RWPE2 (cell line): ENCODE measurements at regions not wholly inside any gene's neighbourhood (a gene's known extent, or its start where the extent isn't known, plus 50 kb on each side); places are given as distances from the start of the nearest gene placed in this dataset.

Source experiments
- ATAC-seq: fragments of 200-7000 bp; cut with Tn5 transposase; 3 replicates; pipeline ENCODE4 v1.9.1; 2021; ENCODE audit warnings: low read depth
- DNase-seq: peaks from one replicate; pipeline ENCODE4 v3.0.0-alpha.2; 2020; ENCODE audit warnings: low spot score
- H3K27ac ChIP-seq: fragments of 450-650 bp; 2 replicates; pipeline ENCODE4 v1.5.1; 2017; ENCODE audit warnings: mild to moderate bottlenecking; ENCODE audit not compliant: poor library complexity, severe bottlenecking
- H3K27me3 ChIP-seq: fragments of 250-450 bp; sonication (Bioruptor Pico); 2 replicates; pipeline ENCODE4 v1.5.1; 2021; ENCODE audit warnings: mild to moderate bottlenecking, moderate library complexity; ENCODE audit not compliant: insufficient read depth, poor library complexity, severe bottlenecking
- H3K36me3 ChIP-seq: fragments of 250-450 bp; sonication (Bioruptor Pico); 2 replicates; pipeline ENCODE4 v1.5.1; 2020; ENCODE audit warnings: low read depth, mild to moderate bottlenecking, moderate library complexity
- H3K4me1 ChIP-seq: fragments of 250-450 bp; sonication (Bioruptor Pico); 2 replicates; pipeline ENCODE4 v1.5.1; 2021; ENCODE audit warnings: mild to moderate bottlenecking, moderate library complexity; ENCODE audit not compliant: insufficient read depth, poor library complexity, severe bottlenecking
- H3K4me3 ChIP-seq: fragments of 250-450 bp; sonication (Bioruptor Pico); 2 replicates; pipeline ENCODE4 v1.5.1; 2021; ENCODE audit warnings: mild to moderate bottlenecking, moderate library complexity; ENCODE audit not compliant: severe bottlenecking
- H3K9me3 ChIP-seq: fragments of 250-450 bp; sonication (Bioruptor Pico); 2 replicates; pipeline ENCODE4 v1.5.1; 2021; ENCODE audit warnings: mild to moderate bottlenecking, moderate library complexity; ENCODE audit not compliant: severe bottlenecking
- TF ChIP-seq, protein P1 (sequence below): fragments of 450-650 bp; IDR thresholded peaks from one replicate; pipeline ENCODE4 v1.5.1; 2017; ENCODE audit warnings: mild to moderate bottlenecking, moderate library complexity; ENCODE audit not compliant: poor library complexity, severe bottlenecking

- Histone ChIP-seq H3K27ac (no peak overlapping the region), H3K4me1 (no peaks in the 10 kb centered on the region), H3K27me3 (no peaks in the 10 kb centered on the region), H3K9me3 (no peaks in the 10 kb centered on the region), H3K36me3 (no peaks in the 10 kb centered on the region), H3K4me3 (no peak overlapping the region)
- no peak for DNase-seq
- no peak for ATAC-seq
- TF ChIP-seq, protein P1, sequence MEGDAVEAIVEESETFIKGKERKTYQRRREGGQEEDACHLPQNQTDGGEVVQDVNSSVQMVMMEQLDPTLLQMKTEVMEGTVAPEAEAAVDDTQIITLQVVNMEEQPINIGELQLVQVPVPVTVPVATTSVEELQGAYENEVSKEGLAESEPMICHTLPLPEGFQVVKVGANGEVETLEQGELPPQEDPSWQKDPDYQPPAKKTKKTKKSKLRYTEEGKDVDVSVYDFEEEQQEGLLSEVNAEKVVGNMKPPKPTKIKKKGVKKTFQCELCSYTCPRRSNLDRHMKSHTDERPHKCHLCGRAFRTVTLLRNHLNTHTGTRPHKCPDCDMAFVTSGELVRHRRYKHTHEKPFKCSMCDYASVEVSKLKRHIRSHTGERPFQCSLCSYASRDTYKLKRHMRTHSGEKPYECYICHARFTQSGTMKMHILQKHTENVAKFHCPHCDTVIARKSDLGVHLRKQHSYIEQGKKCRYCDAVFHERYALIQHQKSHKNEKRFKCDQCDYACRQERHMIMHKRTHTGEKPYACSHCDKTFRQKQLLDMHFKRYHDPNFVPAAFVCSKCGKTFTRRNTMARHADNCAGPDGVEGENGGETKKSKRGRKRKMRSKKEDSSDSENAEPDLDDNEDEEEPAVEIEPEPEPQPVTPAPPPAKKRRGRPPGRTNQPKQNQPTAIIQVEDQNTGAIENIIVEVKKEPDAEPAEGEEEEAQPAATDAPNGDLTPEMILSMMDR = no peak
Observed at GRCh38 chr11:131275580-131275979, 94.8 kb upstream of the NTM start.

GRCh38 chr11:131278472-131278871 lies 91.9 kb upstream of the NTM start:
- Histone ChIP-seq H3K4me3 (no peak overlapping the region), H3K4me1 (no peaks in the 10 kb centered on the region), H3K27ac (no peak overlapping the region), H3K27me3 (no peaks in the 10 kb centered on the region), H3K36me3 (no peaks in the 10 kb centered on the region), H3K9me3 (no peaks in the 10 kb centered on the region)
- TF ChIP-seq, protein P1 = no peak
- DNase-seq (no peak), ATAC-seq (no peak)

GRCh38 chr11:131279654-131280384 lies 90.6 kb upstream of the NTM start:
- Histone ChIP-seq H3K27me3 (no peaks in the 10 kb centered on the region), H3K4me3 (no peak overlapping the region), H3K4me1 (no peaks in the 10 kb centered on the region), H3K36me3 (no peaks in the 10 kb centered on the region), H3K9me3 (no peaks in the 10 kb centered on the region), H3K27ac (no peak overlapping the region)
- TF ChIP-seq, protein P1 = no peak
- DNase-seq (no peak), ATAC-seq (no peak)

DNA sequence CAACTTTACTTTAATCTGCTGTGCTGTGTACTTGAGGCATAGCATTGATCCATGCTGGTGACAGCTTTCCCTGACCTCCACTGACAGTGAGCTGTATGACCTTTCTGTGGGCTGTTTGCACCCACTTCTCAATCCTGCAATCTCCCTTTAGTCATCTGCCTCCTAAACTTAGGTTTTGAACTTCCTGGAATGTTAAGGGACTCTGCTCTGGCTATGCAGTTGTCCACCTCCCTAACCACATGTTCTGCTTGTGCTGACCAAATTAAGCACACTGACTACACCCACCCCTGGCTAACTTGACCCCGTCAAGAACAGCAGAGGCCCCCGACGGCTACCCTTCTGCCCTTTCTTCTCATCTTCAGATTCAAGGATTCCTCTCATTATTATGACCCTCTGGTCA lies 89.1 kb upstream of the NTM start:
- no peak overlapping the region for H3K4me3 ChIP-seq
- DNase-seq (no peak), ATAC-seq (no peak)
- no peaks in the 10 kb centered on the region for H3K36me3 ChIP-seq
- TF ChIP-seq, protein P1 = no peak
- H3K27me3 ChIP-seq = no peaks in the 10 kb centered on the region
- no peak overlapping the region for H3K27ac ChIP-seq
- no peaks in the 10 kb centered on the region for H3K4me1 ChIP-seq
- H3K9me3 ChIP-seq = no peaks in the 10 kb centered on the region

DNA sequence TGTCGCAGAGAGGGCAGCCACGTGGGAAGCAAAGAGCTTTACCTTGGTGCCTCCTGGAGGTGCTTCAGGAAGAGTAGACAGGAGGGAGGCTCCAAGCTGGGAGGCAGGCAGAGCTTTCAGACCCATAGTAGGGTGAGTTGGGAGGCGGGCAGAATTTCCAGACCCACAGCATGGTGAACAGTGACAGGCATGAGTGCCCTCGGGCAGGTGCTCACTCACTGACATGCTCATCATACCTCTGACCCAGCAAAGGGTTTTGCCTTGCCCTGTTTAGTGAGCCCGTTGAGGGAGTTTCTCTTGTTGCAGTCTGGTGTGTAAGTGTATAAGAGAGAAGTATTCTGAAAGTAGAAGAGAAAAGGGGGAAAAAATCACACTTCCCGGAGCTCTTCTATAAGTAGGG lies 86.4 kb upstream of the NTM start:
- no peaks in the 10 kb centered on the region for H3K9me3 ChIP-seq
- no peaks in the 10 kb centered on the region for H3K4me1 ChIP-seq
- TF ChIP-seq, protein P1 = no peak
- H3K36me3 ChIP-seq = no peaks in the 10 kb centered on the region
- ATAC-seq (no peak), DNase-seq (no peak)
- H3K27ac ChIP-seq = no peak overlapping the region
- no peak overlapping the region for H3K4me3 ChIP-seq
- H3K27me3 ChIP-seq = no peaks in the 10 kb centered on the region
